Lung (tissue), 11 donors: ENCODE measurements at regions not wholly inside any gene's neighbourhood (a gene's known extent, or its start where the extent isn't known, plus 50 kb on each side); places are given as distances from the start of the nearest gene placed in this dataset.
A peak's percentile ranks its signal among the peaks of the same experiment; 100 is the strongest.

Source experiments
- ATAC-seq: fragments of 200-7000 bp; cut with Tn5 transposase; one replicate; pipeline ENCODE4 v1.9.1; 2020; ENCODE audit warnings: moderate number of reproducible peaks; ENCODE audit not compliant: insufficient read depth, low FRiP score
- DNase-seq, 3 donors: peaks; one replicate each; pipeline ENCODE4 v3.0.0-alpha.2; 2013 to 2017
- H3K27ac ChIP-seq, 2 donors: one replicate each; pipeline ENCODE4 v1.5.1; 2013; ENCODE audit warnings: mild to moderate bottlenecking in 2 of 2, moderate library complexity in 2 of 2, control low read depth in 1 of 2, inconsistent platforms in 1 of 2, low read depth in 1 of 2, low read length in 1 of 2
- H3K27me3 ChIP-seq, 3 donors: one replicate each; pipeline ENCODE4 v1.5.1; 2013; ENCODE audit warnings: low read length in 2 of 3; ENCODE audit not compliant: control insufficient read depth in 3 of 3, insufficient read depth in 3 of 3
- H3K36me3 ChIP-seq, 4 donors: one replicate each; pipeline ENCODE4 v1.5.1; 2013; ENCODE audit warnings: low read length in 4 of 4, mild to moderate bottlenecking in 1 of 4, moderate library complexity in 1 of 4; ENCODE audit not compliant: control insufficient read depth in 4 of 4, insufficient read depth in 4 of 4
- H3K4me1 ChIP-seq, 5 donors: one replicate each; pipeline ENCODE4 v1.5.1; 2013; ENCODE audit warnings: low read length in 5 of 5, mild to moderate bottlenecking in 2 of 5, moderate library complexity in 1 of 5; ENCODE audit not compliant: control insufficient read depth in 5 of 5, insufficient read depth in 5 of 5
- H3K4me3 ChIP-seq: one replicate; pipeline ENCODE4 v1.5.1; 2013; ENCODE audit warnings: mild to moderate bottlenecking, control low read depth, moderate library complexity
- H3K9ac ChIP-seq, 2 donors: one replicate each; pipeline ENCODE4 v1.5.1; 2013; ENCODE audit warnings: low read length in 2 of 2, control low read depth in 1 of 2; ENCODE audit not compliant: insufficient read depth in 1 of 2
- H3K9me3 ChIP-seq, 4 donors: one replicate each; pipeline ENCODE4 v1.5.1; 2013; ENCODE audit warnings: low read length in 3 of 4, mild to moderate bottlenecking in 1 of 4, moderate library complexity in 1 of 4; ENCODE audit not compliant: control insufficient read depth in 4 of 4, insufficient read depth in 3 of 4
- CTCF ChIP-seq: IDR thresholded peaks from 2 replicates; pipeline ENCODE4 v1.5.1; 2012; ENCODE audit warnings: mild to moderate bottlenecking; ENCODE audit errors: control extremely low read depth, extremely low read depth
- WGBS, 2 donors: extraction: QIAGEN DNeasy Blood & Tissue Kit; methylation state at CpG; one replicate each; pipeline ENCODE4 v1.1.7; 2013; 5-methylcytosine and 5-hydroxymethylcytosine counted together
- donor health status: control.
- donor health status: control.
- donor health status: Bipolar disorder and iron deficiency.
- donor health status: healthy.
- donor health status: DM: yes; HTN: yes; CAD: no.

GRCh38 chr3:184472723-184473428 is 88.7 kb upstream of the EPHB3 start:
- no peaks in the 10 kb centered on the region for H3K27me3 ChIP-seq
- no peak overlapping the region for H3K9ac ChIP-seq
- ATAC-seq: no peak
- H3K4me3 ChIP-seq: no peak overlapping the region
- no peaks in the 10 kb centered on the region for H3K36me3 ChIP-seq
- H3K27ac ChIP-seq: no peak overlapping the region
- 21 to 50% methylated on average over 12 of the region's 12 CpGs for WGBS, 2 donors
- DNase-seq: peak; percentile 32 to 79 (median 62)
- H3K9me3 ChIP-seq: no peaks in the 10 kb centered on the region
- TF ChIP-seq CTCF: no peak
- peaks cover 0 to 3% (median 0%) of the 10 kb centered on the region in 5 donors for H3K4me1 ChIP-seq

GRCh38 chr3:184474897-184475296 is 86.7 kb upstream of the EPHB3 start:
- no peaks in the 10 kb centered on the region for H3K36me3 ChIP-seq
- 86 to 87% methylated on average over 8 of the region's 8 CpGs for WGBS, 2 donors
- H3K9me3 ChIP-seq: no peaks in the 10 kb centered on the region
- no peaks in the 10 kb centered on the region for H3K27me3 ChIP-seq
- no peak for TF ChIP-seq CTCF
- DNase-seq (no peak), ATAC-seq (no peak)
- no peak overlapping the region for H3K4me3 ChIP-seq
- no peak overlapping the region for H3K9ac ChIP-seq
- H3K4me1 ChIP-seq: peaks cover 0 to 2% (median 0%) of the 10 kb centered on the region in 5 donors
- H3K27ac ChIP-seq: no peak overlapping the region

- H3K9ac ChIP-seq: no peak overlapping the region
- H3K9me3 ChIP-seq: no peaks in the 10 kb centered on the region
- H3K4me1 ChIP-seq: peaks cover 0 to 2% (median 0%) of the 10 kb centered on the region in 5 donors
- no peak for TF ChIP-seq CTCF
- no peak overlapping the region for H3K4me3 ChIP-seq
- ATAC-seq (no peak), DNase-seq (no peak)
- WGBS, 2 donors: 96 to 97% methylated on average over 1 of the region's 1 CpG
- H3K36me3 ChIP-seq: no peaks in the 10 kb centered on the region
- H3K27ac ChIP-seq: no peak overlapping the region
- H3K27me3 ChIP-seq: peaks cover 0 to 6% (median 2%) of the 10 kb centered on the region in 3 donors
These were observed 83.6 kb upstream of the EPHB3 start for GRCh38 chr3:184477940-184478339.
